A673 (cell line): ENCODE measurements at regions not wholly inside any gene's neighbourhood (a gene's known extent, or its start where the extent isn't known, plus 50 kb on each side); places are given as distances from the start of the nearest gene placed in this dataset.
"Not testable (repeated sequence)": the region's sequence is repeated elsewhere in the genome, so short reads cannot be mapped to it uniquely, and the experiment has no call there.

ENCODE experiments used
- EZH2 ChIP-seq: fragments of 200-600 bp; sonication (generic); IDR thresholded peaks from 2 replicates; pipeline ENCODE4 v1.6.1; 2017; ENCODE audit warnings: borderline replicate concordance, low read depth, mild to moderate bottlenecking, mixed read lengths, antibody characterized with exemption, low read length; ENCODE audit not compliant: poor library complexity, severe bottlenecking
- TF ChIP-seq, protein P1 (sequence below): fragments of 300-800, 200-600 bp; sonication (generic); conservative IDR thresholded peaks from 2 replicates; pipeline ENCODE4 v1.5.1; 2017; ENCODE audit warnings: low read depth, mild to moderate bottlenecking, antibody characterized with exemption, low read length, moderate library complexity, mixed read lengths

DNA sequence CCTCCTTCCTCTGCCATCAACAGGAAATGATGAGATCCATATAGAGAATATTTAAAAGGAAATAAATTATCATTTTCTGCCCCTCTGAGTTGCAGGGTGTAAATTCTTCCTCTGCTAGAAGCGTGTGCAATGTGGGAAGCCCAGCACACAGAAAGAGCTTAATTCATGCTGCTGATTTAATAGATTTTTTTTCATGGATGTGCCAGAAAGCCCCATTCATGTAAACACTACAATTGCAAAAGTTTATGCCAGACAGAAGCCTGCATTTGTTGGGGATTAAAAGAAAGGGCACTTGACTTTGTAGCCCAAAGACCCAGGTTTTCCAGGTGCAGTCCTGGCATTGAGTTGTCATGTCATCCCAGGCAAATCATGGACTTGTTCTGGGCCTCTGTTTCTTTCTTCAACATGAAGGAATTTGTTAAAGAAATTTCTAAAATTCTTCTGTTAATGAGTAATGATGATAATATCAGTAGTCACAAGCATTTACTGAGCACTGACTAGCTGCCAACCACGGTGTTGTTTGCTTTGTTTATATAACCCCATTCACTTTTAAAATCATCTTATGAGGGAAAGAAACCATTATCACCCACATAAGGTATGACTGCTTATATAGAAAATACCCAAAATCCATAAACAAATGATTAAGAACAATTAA lies 341.7 kb downstream of the ANAPC1 start:
- TF ChIP-seq, protein P1, sequence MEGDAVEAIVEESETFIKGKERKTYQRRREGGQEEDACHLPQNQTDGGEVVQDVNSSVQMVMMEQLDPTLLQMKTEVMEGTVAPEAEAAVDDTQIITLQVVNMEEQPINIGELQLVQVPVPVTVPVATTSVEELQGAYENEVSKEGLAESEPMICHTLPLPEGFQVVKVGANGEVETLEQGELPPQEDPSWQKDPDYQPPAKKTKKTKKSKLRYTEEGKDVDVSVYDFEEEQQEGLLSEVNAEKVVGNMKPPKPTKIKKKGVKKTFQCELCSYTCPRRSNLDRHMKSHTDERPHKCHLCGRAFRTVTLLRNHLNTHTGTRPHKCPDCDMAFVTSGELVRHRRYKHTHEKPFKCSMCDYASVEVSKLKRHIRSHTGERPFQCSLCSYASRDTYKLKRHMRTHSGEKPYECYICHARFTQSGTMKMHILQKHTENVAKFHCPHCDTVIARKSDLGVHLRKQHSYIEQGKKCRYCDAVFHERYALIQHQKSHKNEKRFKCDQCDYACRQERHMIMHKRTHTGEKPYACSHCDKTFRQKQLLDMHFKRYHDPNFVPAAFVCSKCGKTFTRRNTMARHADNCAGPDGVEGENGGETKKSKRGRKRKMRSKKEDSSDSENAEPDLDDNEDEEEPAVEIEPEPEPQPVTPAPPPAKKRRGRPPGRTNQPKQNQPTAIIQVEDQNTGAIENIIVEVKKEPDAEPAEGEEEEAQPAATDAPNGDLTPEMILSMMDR = not testable (repeated sequence)
- not testable (repeated sequence) for TF ChIP-seq EZH2
